WTC11 (cell line): ENCODE measurements at regions not wholly inside any gene's neighbourhood (a gene's known extent, or its start where the extent isn't known, plus 50 kb on each side); places are given as distances from the start of the nearest gene placed in this dataset.

Source experiments
- ATAC-seq: fragments of 200-7000 bp; cut with Tn5 transposase; 2 replicates; pipeline ENCODE4 v1.10.0; 2021; ENCODE audit warnings: mild to moderate bottlenecking, moderate library complexity
- CTCF ChIA-PET: fragments of 300-600 bp; sonication (Branson Sonifier 250); formaldehyde crosslinking; loops from one replicate; lab custom pipeline; 2021; ENCODE audit warnings: antibody characterized with exemption; lab: Charles Lee
- POLR2A ChIA-PET: fragments of 350-600 bp; sonication (Branson Sonifier 250); formaldehyde crosslinking; loops from one replicate; lab custom pipeline; 2021; ENCODE audit warnings: antibody characterized with exemption; lab: Charles Lee
- DNase-seq: peaks from one replicate; pipeline ENCODE4 v3.0.0; 2021; ENCODE audit warnings: low spot score
- H3K27ac Mint-ChIP-seq: 2 replicates; pipeline ENCODE4 v1.8.0; 2021; ENCODE audit warnings: mixed read lengths
- H3K27me3 Mint-ChIP-seq: 2 replicates; pipeline ENCODE4 v1.8.0; 2021; ENCODE audit warnings: low read depth, mild to moderate bottlenecking, moderate library complexity, mixed read lengths
- H3K36me3 Mint-ChIP-seq: 2 replicates; pipeline ENCODE4 v1.8.0; 2021; ENCODE audit warnings: mixed read lengths
- H3K4me1 Mint-ChIP-seq: 2 replicates; pipeline ENCODE4 v1.8.0; 2022; ENCODE audit warnings: mixed read lengths
- H3K4me3 Mint-ChIP-seq: 2 replicates; pipeline ENCODE4 v1.8.0; 2021; ENCODE audit warnings: mild to moderate bottlenecking, moderate library complexity, mixed read lengths
- H3K9me3 Mint-ChIP-seq: 2 replicates; pipeline ENCODE4 v1.8.0; 2021; ENCODE audit warnings: mixed read lengths
- CREM ChIP-seq: sonication (generic); formaldehyde crosslinking; IDR thresholded peaks from 2 replicates; pipeline ENCODE4 v1.8.1; 2022; ENCODE audit warnings: mild to moderate bottlenecking, missing genetic modification reagents, moderate library complexity
- FOXK1 ChIP-seq: sonication (generic); formaldehyde crosslinking; IDR thresholded peaks from 2 replicates; pipeline ENCODE4 v1.8.0; 2022; ENCODE audit warnings: mild to moderate bottlenecking, moderate library complexity, missing genetic modification reagents
- FOXP1 ChIP-seq: sonication (generic); formaldehyde crosslinking; IDR thresholded peaks from 2 replicates; pipeline ENCODE4 v1.8.0; 2022; ENCODE audit warnings: missing genetic modification reagents, mild to moderate bottlenecking, moderate library complexity, borderline replicate concordance
- GABPB1 ChIP-seq: sonication (generic); formaldehyde crosslinking; IDR thresholded peaks from 2 replicates; pipeline ENCODE4 v1.8.1; 2023; ENCODE audit warnings: mild to moderate bottlenecking, missing genetic modification reagents
- SMAD4 ChIP-seq: sonication (generic); formaldehyde crosslinking; IDR thresholded peaks from 2 replicates; pipeline ENCODE4 v1.8.0; 2022; ENCODE audit warnings: mild to moderate bottlenecking, missing genetic modification reagents
- SP1 ChIP-seq: sonication (generic); formaldehyde crosslinking; conservative IDR thresholded peaks from 2 replicates; pipeline ENCODE4 v1.8.1; 2022; ENCODE audit warnings: missing genetic modification reagents
- TEAD1 ChIP-seq: sonication (generic); formaldehyde crosslinking; IDR thresholded peaks from 2 replicates; pipeline ENCODE4 v1.8.0; 2022; ENCODE audit warnings: mild to moderate bottlenecking, missing genetic modification reagents
- ZNF232 ChIP-seq: sonication (generic); formaldehyde crosslinking; IDR thresholded peaks from 2 replicates; pipeline ENCODE4 v1.8.0; 2022; ENCODE audit warnings: mild to moderate bottlenecking, missing genetic modification reagents
- TF ChIP-seq, protein P1 (sequence below): fragments of 250-450 bp; sonication (Bioruptor Pico); conservative IDR thresholded peaks from 2 replicates; pipeline ENCODE4 v1.9.0; 2021; ENCODE audit warnings: mild to moderate bottlenecking
- TF ChIP-seq, protein P2 (sequence below): fragments of 250-450 bp; sonication (Bioruptor Pico); IDR thresholded peaks from 2 replicates; pipeline ENCODE4 v1.9.0; 2021; ENCODE audit warnings: moderate library complexity, mild to moderate bottlenecking, inconsistent platforms, borderline replicate concordance
- TF ChIP-seq, protein P3 (sequence below): sonication (generic); formaldehyde crosslinking; IDR thresholded peaks from 2 replicates; pipeline ENCODE4 v1.8.0; 2022; ENCODE audit warnings: mild to moderate bottlenecking, missing genetic modification reagents
- TF ChIP-seq, protein P4 (sequence below): sonication (generic); formaldehyde crosslinking; IDR thresholded peaks from 2 replicates; pipeline ENCODE4 v1.8.1; 2023; ENCODE audit warnings: mild to moderate bottlenecking, missing genetic modification reagents
- TF ChIP-seq, protein P5 (sequence below): fragments of 250-450 bp; sonication (Bioruptor Pico); IDR thresholded peaks from 2 replicates; pipeline ENCODE4 v1.9.0; 2021; ENCODE audit warnings: mild to moderate bottlenecking
- TF ChIP-seq, protein P6 (sequence below): sonication (generic); formaldehyde crosslinking; IDR thresholded peaks from 2 replicates; pipeline ENCODE4 v1.8.1; 2023; ENCODE audit warnings: mild to moderate bottlenecking, missing genetic modification reagents, moderate library complexity
- TF ChIP-seq, protein P7 (sequence below): sonication (generic); formaldehyde crosslinking; IDR thresholded peaks from 2 replicates; pipeline ENCODE4 v1.8.1; 2022; ENCODE audit warnings: missing genetic modification reagents, borderline replicate concordance

DNA sequence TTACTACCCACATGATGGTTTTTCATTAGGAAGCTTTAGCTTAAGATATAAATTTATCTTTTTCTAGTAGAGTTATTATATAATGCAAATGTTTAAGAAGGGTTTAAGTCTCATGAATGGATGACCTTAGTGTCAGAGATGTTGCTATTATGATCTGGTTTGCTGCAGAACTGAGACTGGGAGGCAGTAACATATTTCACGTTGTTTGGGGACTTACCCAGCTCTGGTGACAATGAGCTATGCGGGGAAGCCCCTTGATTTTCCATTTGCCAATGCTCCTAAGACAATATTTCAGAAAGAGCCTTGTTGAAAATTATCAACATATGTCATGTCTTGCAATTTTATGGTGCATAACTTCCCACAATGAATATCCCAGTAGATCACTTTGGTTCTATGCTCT, 754.6 kb downstream of the REEP3 start:
- DNase-seq = no peak
- TF ChIP-seq, protein P1, sequence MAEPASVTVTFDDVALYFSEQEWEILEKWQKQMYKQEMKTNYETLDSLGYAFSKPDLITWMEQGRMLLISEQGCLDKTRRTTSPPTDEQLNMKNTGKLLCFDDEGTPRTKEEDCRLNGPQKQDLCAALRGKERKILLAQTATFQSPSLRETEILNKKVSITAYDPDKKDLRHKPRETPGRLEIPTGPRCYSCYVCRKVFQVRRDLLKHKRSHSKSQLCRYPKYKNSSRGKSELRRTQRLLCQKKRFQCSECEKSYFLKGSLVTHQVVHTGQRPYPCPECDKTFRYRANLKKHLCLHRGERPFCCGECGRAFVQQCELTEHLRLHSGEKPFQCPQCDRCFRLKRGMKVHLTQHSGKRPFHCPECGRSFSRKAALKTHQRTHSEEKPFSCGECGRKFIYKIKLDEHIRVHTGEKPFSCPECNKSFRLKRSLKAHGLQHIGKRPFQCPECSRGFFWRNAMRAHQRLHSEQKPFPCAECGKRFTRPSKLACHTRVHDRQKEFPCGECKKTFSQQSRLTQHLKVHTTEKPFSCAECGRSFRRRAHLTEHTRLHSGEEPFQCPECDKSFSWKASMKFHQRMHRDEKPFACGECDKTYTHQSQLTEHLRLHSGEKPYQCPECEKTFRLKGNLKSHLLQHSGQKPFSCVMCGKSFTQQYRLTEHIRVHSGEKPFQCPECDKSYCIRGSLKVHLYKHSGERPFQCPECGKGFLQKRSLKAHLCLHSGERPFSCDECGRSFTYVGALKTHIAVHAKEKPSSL (CRISPR knock-in tag) = no peak
- TF ChIP-seq, protein P2, sequence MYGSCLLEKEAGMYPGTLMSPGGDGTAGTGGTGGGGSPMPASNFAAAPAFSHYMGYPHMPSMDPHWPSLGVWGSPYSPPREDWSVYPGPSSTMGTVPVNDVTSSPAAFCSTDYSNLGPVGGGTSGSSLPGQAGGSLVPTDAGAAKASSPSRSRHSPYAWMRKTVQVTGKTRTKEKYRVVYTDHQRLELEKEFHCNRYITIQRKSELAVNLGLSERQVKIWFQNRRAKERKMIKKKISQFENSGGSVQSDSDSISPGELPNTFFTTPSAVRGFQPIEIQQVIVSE (CRISPR knock-in tag) = no peak
- TF ChIP-seq CREM (CRISPR knock-in tag) (no peak), GABPB1 (CRISPR knock-in tag) (no peak), SP1 (no peak), ZNF232 (no peak), FOXK1 (CRISPR knock-in tag) (no peak), TEAD1 (no peak)
- TF ChIP-seq, protein P3, sequence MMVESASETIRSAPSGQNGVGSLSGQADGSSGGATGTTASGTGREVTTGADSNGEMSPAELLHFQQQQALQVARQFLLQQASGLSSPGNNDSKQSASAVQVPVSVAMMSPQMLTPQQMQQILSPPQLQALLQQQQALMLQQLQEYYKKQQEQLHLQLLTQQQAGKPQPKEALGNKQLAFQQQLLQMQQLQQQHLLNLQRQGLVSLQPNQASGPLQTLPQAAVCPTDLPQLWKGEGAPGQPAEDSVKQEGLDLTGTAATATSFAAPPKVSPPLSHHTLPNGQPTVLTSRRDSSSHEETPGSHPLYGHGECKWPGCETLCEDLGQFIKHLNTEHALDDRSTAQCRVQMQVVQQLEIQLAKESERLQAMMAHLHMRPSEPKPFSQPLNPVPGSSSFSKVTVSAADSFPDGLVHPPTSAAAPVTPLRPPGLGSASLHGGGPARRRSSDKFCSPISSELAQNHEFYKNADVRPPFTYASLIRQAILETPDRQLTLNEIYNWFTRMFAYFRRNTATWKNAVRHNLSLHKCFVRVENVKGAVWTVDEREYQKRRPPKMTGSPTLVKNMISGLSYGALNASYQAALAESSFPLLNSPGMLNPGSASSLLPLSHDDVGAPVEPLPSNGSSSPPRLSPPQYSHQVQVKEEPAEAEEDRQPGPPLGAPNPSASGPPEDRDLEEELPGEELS (CRISPR knock-in tag) = no peak
- no peak for ATAC-seq
- H3K27ac Mint-ChIP-seq = no peak overlapping the region
- H3K36me3 Mint-ChIP-seq = no peaks in the 10 kb centered on the region
- no peak overlapping the region for H3K4me3 Mint-ChIP-seq
- CTCF ChIA-PET = no interaction called here
- no peaks in the 10 kb centered on the region for H3K27me3 Mint-ChIP-seq
- no peaks in the 10 kb centered on the region for H3K9me3 Mint-ChIP-seq
- peaks cover 5% of the 10 kb centered on the region; the same call in 1 of the 2 replicates for H3K4me1 Mint-ChIP-seq
- POLR2A ChIA-PET = no interaction called here

DNA sequence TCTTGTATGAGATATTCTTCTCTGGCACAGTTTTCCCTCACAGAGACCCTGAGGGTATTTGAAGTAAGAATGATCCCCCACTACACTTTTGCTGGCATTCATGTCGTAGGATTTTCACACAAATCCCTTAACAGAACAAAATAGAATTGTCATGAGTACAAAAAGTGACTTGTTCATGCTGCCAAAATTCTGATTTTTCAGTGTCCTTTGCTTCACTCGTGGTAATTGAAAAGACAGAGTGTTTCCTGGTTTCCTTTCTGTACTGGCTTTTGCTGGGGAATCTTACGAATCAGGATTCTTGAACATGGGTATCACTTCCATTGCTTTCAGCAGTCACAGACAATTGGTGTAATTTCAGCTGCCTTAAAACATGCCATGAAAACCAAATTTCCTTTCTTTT, 756.3 kb downstream of the REEP3 start:
- Mint-ChIP-seq H3K36me3 (no peaks in the 10 kb centered on the region), H3K27me3 (no peaks in the 10 kb centered on the region), H3K4me3 (no peak overlapping the region), H3K27ac (no peak overlapping the region), H3K9me3 (no peaks in the 10 kb centered on the region), H3K4me1 (no peaks in the 10 kb centered on the region)
- POLR2A ChIA-PET = no interaction called here
- CTCF ChIA-PET = no interaction called here
- ATAC-seq (no peak), DNase-seq (no peak)
- TF ChIP-seq FOXP1 (CRISPR knock-in tag) = no peak
- TF ChIP-seq SMAD4 (CRISPR knock-in tag) = no peak
- TF ChIP-seq GABPB1 (CRISPR knock-in tag) = no peak
- TF ChIP-seq, protein P4, sequence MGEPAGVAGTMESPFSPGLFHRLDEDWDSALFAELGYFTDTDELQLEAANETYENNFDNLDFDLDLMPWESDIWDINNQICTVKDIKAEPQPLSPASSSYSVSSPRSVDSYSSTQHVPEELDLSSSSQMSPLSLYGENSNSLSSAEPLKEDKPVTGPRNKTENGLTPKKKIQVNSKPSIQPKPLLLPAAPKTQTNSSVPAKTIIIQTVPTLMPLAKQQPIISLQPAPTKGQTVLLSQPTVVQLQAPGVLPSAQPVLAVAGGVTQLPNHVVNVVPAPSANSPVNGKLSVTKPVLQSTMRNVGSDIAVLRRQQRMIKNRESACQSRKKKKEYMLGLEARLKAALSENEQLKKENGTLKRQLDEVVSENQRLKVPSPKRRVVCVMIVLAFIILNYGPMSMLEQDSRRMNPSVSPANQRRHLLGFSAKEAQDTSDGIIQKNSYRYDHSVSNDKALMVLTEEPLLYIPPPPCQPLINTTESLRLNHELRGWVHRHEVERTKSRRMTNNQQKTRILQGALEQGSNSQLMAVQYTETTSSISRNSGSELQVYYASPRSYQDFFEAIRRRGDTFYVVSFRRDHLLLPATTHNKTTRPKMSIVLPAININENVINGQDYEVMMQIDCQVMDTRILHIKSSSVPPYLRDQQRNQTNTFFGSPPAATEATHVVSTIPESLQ = no peak
- TF ChIP-seq, protein P5, sequence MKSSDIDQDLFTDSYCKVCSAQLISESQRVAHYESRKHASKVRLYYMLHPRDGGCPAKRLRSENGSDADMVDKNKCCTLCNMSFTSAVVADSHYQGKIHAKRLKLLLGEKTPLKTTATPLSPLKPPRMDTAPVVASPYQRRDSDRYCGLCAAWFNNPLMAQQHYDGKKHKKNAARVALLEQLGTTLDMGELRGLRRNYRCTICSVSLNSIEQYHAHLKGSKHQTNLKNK (CRISPR knock-in tag) = no peak
- TF ChIP-seq, protein P6, sequence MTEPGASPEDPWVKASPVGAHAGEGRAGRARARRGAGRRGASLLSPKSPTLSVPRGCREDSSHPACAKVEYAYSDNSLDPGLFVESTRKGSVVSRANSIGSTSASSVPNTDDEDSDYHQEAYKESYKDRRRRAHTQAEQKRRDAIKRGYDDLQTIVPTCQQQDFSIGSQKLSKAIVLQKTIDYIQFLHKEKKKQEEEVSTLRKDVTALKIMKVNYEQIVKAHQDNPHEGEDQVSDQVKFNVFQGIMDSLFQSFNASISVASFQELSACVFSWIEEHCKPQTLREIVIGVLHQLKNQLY (CRISPR knock-in tag) = no peak
- TF ChIP-seq, protein P2 (CRISPR knock-in tag) = no peak
- TF ChIP-seq, protein P7, sequence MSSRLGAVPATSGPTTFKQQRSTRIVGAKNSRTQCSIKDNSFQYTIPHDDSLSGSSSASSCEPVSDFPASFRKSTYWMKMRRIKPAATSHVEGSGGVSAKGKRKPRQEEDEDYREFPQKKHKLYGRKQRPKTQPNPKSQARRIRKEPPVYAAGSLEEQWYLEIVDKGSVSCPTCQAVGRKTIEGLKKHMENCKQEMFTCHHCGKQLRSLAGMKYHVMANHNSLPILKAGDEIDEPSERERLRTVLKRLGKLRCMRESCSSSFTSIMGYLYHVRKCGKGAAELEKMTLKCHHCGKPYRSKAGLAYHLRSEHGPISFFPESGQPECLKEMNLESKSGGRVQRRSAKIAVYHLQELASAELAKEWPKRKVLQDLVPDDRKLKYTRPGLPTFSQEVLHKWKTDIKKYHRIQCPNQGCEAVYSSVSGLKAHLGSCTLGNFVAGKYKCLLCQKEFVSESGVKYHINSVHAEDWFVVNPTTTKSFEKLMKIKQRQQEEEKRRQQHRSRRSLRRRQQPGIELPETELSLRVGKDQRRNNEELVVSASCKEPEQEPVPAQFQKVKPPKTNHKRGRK (CRISPR knock-in tag) = no peak
